Activated gamma-delta T cell treated with Interleukin-2 at 50 U/mL for 16 hours (primary cell): ENCODE measurements at regions not wholly inside any gene's neighbourhood (a gene's known extent, or its start where the extent isn't known, plus 50 kb on each side); places are given as distances from the start of the nearest gene placed in this dataset.
"Not testable (repeated sequence)": the region's sequence is repeated elsewhere in the genome, so short reads cannot be mapped to it uniquely, and the experiment has no call there.

Experiments used
- DNase-seq: peaks from one replicate; pipeline ENCODE4 v3.0.0-alpha.2; 2020

DNA sequence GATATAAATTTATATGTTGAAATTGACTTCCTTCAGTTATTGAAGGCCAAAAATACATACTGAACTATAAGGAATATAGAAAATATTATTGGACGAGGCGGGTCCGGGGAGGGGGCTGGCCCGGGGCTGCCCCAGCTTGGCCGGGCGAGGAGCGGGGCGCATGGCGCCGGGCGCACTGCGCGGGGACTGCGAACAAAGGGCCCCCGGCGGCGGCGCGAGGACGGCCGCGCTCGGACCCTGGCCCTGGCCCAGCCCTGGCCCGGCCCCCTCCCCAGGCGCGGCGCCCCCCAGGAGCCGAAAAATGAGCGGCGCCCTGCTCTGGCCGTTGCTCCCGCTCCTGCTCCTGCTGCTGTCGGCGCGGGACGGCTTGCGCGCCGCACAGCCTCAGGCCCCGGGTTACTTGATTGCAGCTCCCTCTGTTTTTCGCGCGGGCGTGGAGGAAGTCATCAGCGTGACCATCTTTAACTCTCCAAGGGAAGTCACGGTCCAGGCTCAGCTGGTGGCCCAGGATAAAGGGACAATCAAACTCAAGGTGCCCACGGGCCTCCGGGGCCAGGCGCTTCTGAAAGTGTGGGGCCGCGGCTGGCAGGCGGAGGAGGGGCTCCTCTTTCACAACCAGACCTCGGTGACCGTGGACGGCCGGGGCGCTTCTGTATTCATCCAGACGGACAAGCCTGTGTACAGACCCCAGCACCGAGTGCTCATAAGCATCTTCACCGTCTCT lies 1247.6 kb upstream of the PHF14 start:
- not testable (repeated sequence) for DNase-seq

DNA sequence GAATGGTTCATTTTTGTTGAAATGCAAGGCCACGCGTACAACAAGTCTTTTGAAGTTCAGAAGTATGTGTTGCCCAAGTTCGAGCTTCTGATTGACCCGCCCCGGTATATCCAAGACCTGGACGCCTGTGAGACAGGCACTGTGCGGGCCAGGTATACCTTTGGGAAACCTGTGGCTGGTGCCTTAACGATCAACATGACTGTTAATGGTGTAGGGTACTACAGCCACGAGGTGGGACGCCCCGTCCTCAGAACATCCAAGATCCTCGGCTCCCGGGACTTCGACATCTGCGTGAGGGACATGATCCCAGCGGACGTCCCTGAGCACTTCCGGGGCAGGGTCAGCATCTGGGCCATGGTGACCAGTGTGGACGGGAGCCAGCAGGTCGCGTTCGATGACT lies 1246.9 kb upstream of the PHF14 start:
- DNase-seq, result not testable (repeated sequence)

DNA sequence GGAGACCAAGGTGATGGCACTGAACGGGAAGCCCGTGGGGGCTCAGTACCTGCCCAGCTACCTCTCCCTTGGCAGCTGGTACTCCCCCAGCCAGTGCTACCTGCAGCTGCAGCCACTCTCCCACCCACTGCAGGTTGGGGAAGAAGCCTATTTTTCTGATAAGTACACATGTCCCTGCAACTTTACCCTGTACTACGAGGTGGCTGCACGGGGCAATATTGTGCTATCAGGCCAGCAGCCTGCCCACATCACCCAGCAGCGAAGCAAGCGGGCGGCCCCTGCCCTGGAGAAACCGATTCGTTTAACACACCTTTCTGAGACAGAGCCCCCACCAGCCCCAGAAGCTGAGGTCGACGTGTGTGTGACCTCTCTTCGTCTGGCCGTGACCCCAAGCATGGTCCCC lies 1246.2 kb upstream of the PHF14 start:
- not testable (repeated sequence) for DNase-seq

DNA sequence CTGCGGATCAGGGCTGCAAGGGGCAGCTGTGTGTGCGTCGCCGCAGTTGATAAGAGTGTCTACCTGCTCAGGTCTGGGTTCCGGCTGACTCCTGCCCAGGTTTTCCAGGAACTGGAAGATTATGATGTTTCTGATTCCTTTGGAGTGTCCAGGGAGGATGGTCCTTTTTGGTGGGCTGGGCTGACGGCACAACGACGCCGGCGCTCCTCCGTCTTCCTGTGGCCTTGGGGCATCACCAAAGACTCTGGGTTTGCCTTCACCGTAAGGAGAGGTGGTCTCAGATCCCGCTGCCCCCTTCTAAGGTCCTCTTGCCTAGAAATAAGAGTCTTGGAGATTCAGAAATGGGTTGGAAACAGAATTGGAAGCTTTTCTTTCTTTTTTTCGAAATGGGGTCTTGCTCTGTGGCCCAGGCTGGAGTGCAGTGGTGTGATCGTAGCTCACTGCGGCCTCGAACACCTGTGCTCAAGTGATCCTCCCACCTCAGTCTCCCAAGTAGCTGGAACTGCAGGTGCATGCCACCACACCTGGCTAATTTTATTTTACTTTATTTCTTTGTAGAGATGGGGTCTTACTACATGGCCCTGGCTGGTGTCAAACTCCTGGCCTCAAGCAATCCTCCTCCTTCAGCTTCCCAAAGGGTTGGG lies 1245.5 kb upstream of the PHF14 start:
- not testable (repeated sequence) for DNase-seq

DNA sequence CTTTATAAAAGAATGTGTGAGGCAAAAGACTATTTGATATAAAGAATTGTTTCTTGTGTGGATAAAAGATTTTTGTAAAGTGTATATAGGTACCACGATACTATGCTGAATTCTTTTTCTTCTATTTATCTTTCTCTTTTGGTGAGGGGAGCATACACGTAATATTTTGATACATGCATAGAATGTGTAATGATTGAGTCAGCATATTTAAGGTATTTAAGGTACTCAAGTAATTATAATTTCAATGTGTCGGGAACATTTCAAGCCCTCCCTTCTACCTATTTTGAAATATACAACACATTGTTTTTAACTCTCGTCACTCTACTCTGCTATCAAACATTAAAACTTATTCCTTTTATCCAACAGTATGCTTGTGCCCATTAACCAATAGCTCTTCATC lies 1221.6 kb upstream of the PHF14 start:
- DNase-seq, result no peak

GRCh38 chr7:9761224-9761623 lies 1212.4 kb upstream of the PHF14 start:
- DNase-seq, result no peak

DNA sequence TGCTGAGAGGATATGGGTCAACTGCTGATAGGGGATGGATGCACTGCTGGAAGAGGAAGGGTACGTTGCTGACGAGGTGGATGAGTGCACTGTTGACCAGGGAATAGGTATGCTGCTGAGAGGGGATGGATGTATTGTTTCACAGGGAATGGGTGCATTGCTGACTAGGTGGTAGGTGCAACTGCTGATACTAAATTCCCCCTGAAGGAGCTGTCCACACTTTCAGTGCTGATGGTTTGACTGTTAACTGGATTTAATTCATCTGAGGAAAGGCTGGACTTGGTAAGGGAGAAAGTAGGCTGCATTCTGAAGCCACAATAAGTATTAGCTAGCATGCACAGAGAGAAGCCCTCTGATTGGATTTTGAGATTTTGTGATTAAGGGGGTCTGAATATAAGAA lies 1196.8 kb upstream of the PHF14 start:
- no peak for DNase-seq

DNA sequence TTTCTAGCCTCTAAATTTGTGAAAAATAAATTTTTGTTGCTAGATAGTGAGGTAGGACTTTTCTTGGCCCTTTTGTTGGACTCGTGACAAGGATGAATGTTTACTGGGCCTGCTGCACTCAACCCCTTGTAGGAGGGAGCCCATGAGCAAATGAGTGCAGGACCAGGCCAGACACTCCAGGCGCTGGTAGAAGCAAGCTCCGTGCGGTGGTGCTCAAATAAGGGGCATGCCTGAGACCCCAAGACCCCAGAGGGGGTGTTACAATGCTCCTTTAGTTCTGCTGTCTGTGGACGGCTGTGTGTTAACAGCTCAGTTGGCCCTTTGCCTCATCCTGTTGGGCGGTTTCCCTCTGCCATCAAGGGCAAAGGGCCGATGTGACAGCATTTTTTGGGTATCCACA lies 1195.3 kb upstream of the PHF14 start:
- no peak for DNase-seq

- no peak for DNase-seq
Measured at GRCh38 chr7:9781710-9782109, 1192.0 kb upstream of the PHF14 start.

DNA sequence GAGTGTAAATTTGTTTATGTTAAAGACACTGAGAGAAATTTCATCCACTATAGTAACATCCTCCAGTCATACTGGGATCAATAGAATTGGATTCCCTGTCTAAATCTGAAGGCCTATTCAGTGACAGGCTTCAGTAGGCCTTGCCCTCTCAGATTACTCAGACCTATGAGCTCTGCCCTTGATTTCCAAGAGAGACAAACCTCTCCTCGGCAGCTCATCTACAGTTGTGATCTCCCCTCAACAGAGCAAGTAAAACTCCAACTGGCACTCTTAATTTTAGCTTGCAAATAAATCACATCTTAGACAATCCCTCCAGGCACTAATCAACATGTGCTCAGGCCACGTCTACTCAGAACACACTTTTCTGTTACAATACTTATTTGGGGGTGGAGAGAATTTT lies 1191.4 kb upstream of the PHF14 start:
- DNase-seq, result no peak

DNA sequence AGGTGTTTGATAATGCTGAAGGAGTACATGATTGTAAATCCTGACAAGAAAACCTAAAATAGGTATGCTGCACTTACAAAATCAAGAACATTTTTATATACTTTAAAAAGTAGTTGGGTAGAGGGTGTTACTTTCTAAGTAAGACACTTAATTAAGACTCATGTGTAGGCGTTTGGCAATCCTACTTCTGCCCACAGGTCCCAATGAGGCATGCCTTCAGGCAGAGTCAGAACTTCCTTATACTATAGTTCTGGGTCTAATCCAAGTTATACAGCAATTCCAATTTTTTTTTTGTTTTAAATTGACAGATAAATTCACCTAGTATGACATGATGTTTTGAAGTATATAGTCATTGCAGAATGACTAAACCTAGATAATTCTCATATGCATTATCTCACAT lies 1188.5 kb upstream of the PHF14 start:
- no peak for DNase-seq

DNA sequence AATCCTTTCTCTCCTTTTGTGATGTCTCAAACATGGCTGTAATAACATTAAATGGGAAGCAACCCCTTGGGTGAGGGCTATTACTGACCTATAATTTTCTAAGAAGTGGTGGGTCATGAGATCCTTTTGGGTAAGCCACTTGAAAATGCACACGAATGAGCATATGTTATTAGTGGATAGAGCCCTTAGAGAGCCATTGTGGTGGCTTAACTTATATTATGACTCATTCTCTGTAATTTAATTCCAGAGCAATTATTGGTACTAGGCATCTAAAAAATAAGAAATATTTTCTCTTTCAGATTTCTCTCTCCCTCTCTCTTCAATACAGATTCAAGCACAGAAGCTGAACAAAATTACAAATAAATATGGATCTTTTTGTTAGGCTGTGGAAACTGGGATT lies 1177.4 kb upstream of the PHF14 start:
- DNase-seq, result no peak

DNA sequence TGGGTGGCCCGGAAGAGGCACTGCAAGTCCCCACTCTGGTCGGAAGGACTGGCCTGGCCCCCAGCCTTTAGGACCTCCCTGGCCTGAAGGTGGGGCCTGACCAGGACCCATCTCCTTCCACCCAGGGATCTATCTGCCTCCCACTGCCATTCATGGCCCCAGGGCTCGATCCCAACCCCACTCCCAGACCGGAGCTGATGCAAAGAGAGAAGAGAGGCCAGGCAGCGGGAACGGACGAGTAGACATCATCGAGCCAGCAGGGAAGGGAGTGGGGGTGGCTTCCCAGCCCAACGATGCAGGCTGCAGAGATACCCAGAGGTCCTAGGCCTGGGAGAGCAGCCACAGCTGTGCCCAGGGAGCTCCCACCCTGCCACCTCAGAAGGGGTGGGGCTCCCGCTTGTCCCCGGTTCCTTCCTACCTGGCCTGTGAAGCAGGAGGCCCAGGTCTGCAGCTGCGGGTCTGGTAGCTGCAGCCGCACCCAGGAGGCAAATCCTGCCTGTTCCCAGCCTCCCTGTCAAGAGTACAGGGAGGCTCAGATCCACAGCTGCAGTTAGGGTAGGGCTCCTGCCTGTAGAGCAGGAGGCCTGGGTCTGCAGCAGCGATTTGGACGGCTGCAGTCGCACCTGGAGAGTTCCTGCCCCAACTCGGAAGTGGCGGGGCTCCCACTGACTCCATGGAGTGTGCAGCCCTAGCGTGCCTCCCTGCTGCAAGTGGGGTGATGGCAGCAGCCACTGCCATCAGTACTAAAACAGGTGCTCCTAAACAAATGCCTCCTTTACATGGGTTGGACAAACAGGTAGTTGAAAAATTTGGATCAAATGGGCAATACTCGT lies 1151.0 kb upstream of the PHF14 start:
- no peak for DNase-seq

GRCh38 chr7:9835199-9835598 lies 1138.5 kb upstream of the PHF14 start:
- no peak for DNase-seq

DNA sequence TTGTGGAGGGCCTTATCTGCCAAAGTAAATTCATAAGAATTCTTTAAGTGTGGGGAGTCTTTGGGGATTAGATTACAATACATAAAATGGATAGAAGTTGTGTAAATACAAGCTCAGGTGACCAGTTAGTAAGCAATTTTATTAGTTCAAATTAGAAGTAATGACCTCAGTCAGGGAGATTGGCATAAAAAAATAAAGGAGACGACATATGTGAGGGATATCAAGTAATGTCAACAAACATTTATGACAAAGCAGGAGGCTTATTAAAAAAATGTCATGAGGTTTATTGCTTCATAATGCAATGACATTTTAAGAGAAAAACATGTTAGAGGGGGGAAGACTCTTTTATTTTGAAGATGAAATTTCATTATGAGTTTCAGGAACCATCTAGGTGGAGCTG lies 1137.0 kb upstream of the PHF14 start:
- DNase-seq, result no peak

DNA sequence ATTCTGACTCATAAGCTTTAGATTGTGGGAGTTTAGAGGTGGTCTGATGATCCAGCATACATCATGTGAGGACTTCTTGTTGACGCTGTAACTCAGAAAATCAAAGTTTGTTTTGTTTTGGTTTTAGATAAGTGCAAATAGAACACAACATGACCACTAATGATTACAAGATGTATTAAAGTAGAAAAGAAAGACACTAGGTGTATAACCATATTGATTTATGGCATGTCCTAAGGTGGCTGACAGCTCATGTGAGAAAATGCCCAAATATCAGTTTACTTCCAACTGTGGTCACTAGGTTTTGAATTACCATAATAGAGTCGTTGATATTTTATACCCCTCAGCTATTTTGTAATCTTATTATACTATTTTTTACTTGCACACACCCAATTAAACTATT lies 1131.4 kb upstream of the PHF14 start:
- DNase-seq, result no peak

- no peak for DNase-seq
Measured at GRCh38 chr7:9846902-9847301, 1126.8 kb upstream of the PHF14 start.

DNA sequence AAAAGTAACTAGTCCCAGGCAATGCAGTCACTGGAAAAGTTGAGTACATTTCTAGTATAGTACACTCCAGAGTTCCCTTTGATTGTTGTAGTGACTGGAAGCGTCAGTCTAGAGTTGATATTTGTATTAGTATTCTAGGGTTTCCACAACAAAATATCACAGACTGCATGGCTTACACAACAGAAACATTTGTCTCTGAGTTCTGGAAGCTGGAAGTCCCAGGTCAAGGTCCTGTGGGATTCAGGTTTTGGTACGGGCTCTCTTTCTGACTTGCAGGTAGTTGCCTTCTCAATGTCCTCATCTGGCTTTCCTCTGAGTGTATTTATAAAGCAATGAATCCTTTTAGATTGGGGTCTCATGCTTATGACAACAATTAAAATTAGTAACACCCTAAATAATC lies 1119.1 kb upstream of the PHF14 start:
- no peak for DNase-seq

DNA sequence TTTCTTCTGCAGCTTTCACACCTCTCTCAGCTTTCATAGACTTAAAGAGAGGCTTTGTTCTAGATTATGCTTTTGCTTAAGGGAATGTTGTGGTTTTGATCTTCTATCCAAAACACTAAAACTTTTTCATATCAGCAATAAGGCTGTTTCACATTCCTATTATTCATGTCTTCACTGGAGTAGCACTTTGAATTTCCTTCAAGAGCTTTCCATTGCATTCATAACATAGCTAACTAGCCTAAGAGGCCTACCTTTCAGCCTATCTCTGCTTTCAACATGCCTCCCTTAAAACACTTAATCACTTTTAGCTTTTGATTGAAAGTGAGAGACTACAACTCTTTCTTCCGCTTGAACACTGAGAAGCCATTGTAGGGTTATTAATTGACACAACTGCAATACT lies 1117.0 kb upstream of the PHF14 start:
- DNase-seq, result no peak

DNA sequence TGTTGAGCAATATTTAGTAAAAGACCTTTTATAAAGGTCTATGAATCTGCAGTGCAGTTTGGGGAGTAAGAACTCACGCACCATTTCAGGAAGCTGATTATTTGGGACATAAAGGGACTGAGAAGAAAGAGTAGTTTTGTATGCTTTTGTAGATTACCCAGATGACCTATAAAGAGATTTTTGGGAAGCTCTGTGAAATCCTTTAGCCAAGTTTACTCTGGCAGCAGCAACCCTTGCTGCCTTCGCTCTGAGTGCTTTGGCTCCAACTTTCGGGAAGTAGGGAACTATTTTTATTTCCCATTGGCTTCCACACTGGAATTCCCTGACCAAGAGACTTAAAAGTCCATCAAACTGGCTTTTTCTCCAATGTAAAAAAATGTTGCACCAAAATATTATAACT lies 1110.1 kb upstream of the PHF14 start:
- DNase-seq, result no peak

DNA sequence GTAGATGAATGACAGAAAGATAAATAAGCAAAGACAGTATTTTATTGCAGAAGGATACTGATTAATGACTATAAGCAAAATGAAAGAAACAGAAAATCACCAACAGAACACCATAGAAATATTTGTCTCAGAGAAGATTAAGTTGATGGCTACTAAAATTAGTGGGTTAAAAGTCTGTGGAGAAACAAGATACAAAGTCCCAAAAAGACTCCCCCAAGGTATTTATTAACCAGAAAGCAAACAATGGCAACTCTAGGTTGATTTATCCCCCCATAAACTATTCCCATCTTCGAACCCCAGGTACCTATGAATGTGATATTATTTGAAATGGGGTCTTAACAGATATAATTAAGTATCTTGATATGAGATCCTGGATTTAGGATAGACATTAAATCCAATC lies 1104.5 kb upstream of the PHF14 start:
- no peak for DNase-seq

DNA sequence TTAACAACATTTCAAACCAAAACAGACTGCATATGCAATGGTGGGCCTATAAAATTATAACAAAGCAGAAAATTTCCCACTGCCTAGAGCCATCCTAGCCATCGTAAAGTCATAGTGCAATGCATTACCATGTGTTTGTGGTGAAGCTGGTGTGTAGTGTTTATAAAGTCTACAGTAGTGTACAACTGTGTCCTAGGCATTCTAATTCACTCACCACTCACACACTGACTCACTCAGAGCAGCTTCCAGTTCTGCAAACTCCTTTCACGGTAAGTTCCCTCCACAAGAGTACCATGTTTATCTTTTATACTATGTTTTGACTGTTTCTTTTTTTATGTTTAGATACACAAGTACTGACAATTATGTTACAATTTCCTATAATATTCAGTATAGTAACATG lies 1104.1 kb upstream of the PHF14 start:
- DNase-seq, result no peak

GRCh38 chr7:9870674-9871073 lies 1103.0 kb upstream of the PHF14 start:
- no peak for DNase-seq

DNA sequence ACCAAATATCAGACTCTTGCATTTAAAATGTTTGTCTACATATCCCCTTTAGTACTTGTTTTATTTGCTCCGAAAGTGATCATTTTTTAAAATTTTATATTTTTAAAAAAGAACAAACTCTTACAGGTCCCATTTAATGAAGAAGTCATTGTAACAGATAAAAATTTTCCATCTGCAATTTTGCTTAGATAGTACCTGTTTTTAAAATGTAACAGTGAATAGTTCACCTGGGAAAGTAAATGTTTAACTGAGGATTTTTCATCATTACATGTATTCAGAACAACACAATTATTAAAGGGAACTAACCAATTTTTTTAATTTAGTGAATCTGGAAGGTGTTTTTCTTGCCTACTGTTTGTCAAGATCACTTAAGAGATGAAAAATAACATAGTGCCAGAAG lies 1099.5 kb upstream of the PHF14 start:
- no peak for DNase-seq
